GM18498 (cell line): ENCODE measurements at regions not wholly inside any gene's neighbourhood (a gene's known extent, or its start where the extent isn't known, plus 50 kb on each side); places are given as distances from the start of the nearest gene placed in this dataset.
"Not testable (repeated sequence)": the region's sequence is repeated elsewhere in the genome, so short reads cannot be mapped to it uniquely, and the experiment has no call there.

Source experiments
- ATAC-seq: cut with Tn5 transposase; IDR thresholded peaks from one replicate; pipeline ENCODE4 v1.9.1; 2021; ENCODE audit warnings: mild to moderate bottlenecking, moderate library complexity; ENCODE audit not compliant: unreplicated experiment

DNA sequence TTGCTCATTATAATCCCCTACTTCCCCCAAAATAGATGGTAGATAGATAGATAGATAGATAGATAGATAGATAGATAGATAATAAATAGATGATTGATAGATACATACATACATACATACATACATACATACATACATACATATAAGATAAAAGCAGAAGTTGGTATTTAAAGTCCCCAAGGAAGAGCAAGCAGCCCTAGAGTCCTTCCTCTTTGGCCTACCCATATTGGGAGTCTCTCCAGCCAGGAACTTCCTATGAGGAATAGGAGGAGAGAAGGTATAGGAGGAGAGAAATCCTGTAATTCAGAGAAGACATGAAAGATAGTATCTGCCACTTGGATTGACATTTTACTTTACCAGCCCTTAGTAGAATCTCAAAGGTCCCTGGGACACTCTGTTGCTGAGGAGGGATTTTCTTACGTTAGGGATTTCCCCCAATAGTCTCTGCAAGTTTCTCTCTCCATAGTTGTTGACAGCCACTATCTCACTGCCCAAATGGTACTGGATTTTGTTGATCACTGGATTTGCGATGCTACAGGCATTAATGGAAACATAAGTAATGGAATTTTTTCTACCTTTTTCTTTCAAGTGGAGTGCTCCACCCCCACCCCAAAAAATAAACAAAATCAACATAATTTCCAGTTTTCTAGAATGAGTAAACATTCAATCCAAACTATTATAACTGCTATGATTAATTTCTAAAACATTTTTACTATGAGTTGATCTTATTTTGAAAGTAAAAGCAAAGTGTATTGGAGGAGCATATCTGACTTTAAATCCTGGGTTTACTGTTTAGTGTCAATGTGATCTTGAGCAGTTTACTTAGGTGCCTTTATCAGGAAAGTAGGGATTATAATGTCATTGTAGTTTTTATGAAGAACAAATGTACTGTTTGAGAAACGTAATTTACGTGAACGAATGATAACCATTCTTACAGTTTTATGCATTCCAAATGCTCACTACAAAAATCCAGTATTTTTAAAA lies 93.2 kb upstream of the TNFSF4 start:
- no peak for ATAC-seq

DNA sequence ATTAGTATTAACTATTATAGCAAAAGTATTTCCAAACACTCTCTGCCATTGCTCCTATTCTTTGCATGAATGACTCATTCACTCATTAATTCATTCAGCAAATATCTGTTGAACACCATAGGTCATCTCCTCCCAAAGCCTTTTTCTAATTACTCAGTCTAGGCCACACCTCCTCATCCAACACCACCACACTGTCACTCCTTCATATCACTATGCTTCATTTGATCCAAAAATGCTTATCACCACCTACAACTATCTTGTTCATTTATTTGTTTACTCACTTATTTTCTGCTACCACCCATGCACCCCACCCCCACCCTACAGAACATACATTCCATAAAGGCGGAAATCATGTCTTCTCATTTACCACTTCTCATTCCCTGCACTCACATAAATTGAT lies 94.4 kb upstream of the TNFSF4 start:
- no peak for ATAC-seq

DNA sequence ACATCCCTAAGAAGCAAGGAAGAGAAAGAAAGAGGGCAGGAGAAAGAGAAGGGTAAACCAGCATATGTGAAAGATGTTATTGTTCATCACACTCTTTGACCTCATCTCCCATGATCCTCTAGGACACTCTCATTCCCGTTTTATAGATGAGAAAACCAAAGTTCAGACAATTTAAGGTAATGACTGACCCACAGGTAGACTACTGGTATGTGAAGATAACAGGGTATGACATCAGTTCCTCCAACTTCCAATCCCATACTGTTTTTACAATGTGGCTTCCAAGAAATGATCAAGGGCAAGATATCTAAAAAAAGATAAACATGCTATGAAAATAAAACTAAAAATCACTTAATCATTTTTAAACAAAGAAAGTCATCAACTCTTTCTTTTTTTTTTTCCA lies 95.2 kb upstream of the TNFSF4 start:
- no peak for ATAC-seq

DNA sequence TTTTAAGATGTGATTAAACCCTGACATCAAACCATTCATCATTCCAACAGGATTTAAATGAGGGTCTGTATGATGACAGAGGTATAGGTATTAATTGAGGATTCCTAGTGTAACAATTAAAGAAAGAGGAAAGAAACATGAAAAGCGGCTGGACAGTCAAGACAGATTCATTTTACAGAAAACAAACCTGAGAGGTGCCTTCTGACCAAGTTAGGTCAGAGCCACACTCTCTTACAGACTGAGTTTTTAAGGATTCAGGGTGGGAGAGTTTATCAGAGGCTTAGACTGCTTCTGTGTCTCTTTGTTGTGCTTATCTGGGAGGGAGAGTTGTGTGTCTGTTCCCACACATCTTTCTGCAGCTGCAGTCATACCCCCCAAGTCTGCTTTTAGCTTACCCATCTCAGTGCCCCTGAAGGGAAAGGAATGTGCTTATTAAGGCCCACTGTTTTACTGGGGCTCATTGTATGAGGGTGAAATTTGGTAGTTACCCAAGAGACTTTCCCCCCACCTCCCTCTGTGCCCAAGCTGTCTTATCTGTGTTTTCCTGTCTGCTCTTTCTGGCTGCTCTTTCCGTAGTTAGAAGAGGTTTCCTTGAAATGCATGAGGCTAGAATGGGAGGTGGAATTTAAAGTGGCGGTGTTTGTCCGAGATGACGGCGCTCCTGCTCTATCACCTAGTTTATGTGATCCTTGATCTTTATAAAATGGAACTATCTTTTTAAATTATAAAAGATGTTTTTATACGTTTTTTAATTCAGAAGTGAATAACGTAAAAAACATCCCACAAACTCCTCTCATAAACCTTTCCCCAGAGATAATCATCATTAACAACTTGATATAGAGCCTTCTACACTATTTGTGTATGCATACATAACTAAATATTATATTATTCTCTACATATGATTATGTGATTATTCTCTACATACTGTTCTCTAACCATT lies 96.0 kb upstream of the TNFSF4 start:
- ATAC-seq: no peak

DNA sequence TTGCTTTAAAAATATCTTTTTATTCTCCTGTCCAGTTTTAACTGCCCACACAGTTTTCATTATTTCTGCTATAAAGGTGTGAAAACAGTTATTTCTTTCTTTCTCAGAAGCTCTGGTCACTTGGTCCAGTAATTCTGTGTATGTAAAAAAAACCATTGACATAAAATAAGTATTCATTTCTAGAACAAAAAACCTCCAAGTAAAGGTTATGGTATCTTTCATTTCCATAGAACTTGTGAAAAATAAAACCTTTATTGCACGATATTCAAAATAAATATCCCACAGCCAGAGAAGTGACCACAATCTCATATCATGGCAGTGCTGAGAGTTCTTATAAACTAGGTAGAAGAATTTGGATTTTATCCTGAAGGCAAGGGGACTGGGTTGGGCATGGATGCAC lies 96.9 kb upstream of the TNFSF4 start:
- no peak for ATAC-seq

DNA sequence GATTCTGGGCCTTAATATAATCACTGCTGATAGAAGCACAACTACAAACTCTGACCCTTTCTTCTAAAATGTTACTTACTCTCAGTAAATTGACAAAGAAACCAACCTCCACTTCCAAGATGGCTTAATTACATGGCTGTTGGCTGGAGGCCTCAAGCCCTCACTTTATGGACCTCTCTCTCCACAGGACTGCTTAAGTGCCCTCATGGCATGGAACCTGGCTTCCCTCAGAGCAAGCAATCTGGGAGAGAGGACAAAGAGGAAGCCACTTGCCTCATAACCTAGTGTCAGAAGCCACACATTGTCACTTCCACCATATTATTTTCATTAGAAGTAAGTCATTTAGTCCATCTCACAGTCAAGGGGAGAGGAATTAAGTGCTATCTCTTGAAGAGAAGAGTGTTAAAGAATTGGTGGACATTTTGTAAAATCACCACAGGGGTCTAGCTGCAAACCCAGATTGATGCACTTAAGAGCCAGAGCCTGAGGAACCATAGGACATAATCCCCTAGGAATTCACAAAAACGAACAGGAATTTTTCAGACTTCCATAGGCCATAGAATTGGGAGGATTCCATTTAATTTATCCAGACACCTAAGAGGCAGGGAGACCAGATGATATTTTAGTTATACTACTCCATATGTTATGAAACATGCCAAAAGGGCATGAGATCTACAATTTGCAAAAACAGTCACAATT lies 97.5 kb upstream of the TNFSF4 start:
- ATAC-seq: no peak

DNA sequence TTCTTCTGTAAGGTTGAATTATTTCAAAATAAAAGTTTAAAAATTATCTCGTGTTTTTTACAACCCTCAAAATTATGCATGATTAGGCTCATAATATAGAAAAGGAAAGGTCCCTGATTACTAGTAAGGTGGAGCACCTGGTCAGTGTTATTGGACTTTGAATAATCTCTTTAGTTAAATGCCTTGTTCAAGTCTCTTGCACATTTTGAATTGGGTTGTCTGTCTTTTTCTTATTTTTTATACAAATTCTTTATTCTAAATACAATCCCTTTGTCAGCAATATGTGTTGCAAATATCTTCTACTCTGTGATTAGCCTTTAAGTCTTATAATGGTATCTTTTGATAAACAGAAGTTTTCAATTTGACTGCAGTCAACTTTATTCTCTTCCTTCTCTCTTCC lies 100.7 kb upstream of the TNFSF4 start:
- no peak for ATAC-seq

DNA sequence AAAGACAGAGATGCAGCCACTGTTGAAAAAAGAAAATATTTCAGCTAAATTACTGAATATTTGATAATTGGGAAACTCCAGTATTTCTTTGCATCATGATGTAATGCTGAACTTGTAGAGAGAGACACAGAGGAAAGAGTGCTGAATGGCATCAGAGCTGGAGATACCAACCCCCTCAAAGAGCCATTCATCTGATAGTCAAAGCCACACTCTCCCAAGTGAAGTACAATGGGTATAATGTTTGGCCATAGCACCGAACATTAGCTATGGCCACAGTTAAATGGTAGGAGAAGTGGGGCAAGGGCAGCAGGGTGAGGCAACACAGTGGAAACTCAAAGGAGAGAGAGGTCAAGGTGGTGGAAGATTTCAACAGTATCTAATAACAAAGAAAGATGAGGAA lies 107.5 kb upstream of the TNFSF4 start:
- ATAC-seq: no peak

DNA sequence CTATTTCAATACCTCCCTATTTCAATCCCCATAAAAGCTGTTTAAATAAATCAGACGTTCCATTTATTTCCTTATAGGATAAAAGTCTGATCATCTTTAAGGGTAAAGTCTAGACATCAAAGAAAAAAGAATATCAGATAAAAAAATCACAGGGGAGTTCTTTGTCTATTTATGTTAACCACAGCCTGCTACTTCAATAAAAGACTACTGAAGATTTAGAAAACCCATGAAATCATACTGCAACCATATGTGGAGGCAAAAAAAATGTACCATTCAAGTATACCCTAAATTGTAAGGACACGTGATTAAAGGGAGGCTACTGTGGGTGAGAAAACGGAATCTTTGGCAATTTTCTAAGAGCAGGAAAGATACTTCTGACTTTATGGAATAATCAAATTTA lies 108.2 kb upstream of the TNFSF4 start:
- ATAC-seq: no peak

DNA sequence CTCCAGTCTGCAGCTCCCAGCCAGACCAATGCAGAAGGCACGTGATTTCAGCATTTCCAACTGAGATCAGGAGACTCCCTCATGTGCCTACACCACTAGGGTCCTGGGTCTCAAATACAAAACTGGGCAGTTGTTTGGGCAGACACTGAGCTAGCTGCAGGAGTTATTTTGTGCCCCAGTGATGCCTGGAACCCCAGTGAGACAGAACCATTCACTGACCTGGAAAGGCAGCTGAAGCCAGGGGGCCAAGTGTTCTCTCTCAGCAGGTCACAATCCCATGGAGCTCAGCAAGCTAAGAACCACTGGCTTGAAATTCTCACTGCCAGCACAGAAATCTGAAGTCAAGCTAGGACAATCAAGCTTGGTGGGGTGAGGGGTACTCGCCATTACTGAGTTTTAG lies 111.7 kb upstream of the TNFSF4 start:
- ATAC-seq: no peak

DNA sequence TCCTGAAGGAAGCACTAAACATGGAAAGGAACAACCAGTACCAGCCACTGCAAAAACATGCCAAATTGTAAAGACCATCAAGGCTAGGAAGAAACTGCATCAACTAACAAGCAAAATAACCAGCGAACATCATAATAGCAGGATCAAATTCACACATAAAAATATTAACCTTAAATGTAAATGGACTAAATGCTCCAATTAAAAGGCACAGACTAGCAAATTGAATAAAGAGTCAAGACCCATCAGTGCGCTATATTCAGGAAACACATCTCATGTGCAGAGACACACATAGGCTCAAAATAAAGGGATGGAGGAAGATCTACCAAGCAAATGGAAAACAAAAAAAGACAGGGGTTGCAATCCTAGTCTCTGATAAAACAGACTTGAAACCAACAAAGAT lies 117.2 kb upstream of the TNFSF4 start:
- not testable (repeated sequence) for ATAC-seq

DNA sequence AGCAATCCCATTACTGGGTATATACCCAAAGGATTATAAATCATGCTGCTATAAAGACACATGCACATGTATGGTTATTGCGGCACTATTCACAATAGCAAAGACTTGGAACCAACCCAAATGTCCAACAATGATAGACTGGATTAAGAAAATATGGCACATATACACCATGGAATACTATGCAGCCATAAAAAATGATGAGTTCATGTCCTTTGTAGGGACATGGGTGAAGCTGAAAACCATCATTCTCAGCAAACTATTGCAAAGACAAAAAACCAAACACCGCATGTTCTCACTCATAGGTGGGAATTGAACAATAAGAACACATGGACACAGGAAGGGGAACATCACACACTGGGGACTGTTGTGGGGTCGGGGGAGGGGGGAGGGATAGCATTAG lies 120.9 kb upstream of the TNFSF4 start:
- ATAC-seq: not testable (repeated sequence)

DNA sequence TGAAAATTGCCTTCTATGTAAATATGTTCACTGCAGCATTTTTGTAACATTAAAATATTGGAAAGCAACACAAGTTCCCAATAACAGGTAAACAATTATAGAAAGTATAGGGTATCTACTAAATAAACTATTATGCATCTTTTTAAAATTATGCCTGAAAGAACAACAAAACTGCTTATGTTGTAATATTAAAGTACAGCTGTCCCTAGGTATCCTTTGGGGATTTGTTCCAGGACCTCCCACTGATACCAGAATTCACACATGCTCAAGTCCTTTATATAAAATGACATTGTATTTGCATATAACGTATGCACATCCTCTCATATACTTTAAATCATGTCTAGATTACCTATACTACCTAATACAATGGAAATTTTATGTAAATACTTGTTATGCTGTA lies 121.8 kb upstream of the TNFSF4 start:
- ATAC-seq: no peak

DNA sequence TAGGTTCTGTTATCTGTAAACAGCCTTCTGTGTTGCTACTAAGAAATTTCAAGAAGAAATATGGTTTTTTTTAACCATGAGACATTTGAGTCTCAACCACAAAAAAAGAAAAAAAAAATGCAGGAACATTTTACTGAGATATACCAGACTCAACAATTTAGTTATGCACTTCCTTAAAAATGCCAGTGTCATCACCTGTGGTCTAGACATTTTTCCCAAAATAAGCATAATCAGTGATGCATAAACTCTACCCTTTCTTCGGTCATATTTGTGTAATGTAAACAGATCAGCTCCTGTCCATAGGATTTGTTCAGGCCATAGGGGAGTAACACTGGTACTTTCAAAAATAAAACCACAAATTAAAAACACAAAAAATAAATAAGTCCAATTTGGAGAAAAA lies 122.6 kb upstream of the TNFSF4 start:
- ATAC-seq: no peak

DNA sequence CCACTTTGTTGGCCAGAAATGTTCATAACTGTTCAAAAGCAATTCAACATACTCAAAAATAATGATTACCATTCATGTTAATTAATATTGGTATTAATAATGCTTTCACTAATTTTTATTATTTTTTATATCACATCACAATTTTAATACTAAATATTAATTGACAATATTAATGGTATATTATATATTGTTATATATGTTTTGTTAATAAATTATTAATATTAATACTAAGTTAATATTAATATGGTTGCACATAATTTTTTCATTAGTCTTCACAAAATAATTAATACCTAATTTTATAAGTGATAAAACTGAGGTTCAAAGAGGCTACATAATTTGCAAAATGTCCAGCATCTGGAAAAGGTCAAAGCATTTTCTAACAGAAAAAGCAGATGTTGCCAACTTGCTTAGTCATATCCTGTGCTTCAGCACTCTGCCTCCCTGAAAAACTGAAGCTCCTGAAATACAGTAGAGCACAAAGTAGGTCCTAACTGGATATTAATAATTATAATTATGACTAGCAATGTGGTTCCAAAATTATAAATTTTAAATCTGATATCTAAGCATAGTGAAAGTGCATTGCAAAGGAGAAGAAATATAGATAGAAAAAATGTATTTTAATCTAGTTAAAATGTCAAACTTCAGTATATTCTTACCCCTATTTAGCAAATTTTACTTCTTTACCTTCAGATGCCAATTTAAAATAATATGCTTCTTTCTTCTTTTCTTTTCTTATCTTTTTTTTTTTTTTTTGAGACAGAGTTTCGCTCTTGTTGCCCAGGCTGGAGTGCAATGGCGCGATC lies 123.2 kb upstream of the TNFSF4 start:
- no peak for ATAC-seq

DNA sequence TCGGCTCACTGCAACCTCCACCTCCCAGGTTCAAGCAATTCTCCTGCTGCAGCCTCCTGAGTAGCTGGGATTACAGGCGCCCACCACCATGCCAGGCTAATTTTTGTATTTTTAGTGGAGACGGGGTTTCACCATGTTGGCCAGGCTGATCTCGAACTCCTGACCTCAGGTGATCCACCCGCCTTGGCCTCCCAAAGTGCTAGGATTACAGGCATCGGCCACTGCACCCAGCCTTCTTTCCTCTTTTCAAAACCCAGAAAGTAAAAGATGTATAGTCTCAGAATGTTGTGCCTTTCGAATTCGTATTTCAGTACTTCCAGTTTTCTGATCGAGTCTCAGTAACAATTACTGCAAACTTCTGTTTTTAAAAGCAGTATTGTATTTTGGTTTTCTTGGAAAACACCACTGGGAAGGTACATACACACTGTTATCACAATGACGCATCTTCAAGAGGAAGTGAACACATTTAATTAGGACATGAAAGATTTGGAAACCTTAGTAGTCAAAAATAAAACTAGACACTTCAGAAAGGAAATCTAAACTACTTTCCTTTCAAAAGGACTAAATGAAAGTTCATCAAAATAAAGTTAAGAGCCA lies 123.9 kb upstream of the TNFSF4 start:
- not testable (repeated sequence) for ATAC-seq

DNA sequence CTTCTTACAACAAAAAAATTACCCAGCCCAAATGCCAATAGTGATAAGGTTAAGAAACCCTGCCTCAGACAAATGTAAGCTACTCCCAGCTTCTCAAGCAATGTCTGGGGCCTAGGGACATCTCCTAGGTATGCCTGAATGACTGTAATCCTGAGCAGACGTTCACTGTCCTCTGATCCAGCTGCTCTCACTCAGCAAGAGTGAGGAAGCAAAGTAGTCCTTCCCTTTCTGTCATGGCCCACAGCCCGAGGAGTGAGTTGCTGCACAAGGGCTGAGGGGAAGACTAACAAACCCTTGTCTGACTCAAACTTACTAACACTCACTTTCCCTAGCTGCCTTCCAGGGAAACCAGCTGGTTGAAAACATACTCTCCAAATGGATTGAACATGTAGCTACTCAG lies 124.9 kb upstream of the TNFSF4 start:
- no peak for ATAC-seq

DNA sequence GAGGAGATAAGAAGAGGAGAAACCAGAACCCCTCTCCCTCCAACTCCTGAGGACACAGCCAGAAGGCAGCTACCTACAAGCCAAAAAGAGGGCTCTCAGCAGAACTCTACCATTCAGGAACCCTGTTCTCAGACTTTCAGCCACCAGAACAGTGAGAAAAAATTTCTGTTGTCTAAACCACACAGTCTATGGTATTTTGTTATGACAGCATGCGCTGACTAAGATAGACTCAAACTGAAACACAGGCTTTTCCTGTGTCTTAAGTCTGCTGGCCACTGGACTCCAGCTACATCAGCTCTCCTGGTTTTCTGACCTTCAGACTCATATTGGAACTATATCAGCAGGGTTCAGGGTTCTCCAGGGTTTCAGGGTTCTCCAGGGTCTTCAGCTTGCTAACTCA lies 126.5 kb upstream of the TNFSF4 start:
- ATAC-seq: peak; percentile 77

DNA sequence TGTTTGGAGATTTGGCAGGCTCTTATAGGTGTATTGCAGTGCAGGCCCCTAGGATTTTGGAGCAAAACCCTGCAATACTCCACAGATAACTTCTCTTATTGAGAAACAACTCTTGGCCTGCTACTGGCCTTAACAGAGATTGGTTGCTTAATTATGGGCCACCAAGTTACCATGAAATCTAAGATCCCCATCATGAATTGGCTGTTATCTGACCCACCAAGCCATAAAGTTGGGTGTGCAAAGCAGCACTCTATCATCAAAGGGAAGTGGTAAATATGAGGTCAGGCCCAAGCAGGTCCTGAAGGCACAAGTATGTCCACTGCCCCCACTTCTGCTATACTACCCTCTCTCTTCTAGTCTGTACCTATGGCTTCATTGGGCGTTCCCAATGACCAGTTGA lies 130.0 kb upstream of the TNFSF4 start:
- no peak for ATAC-seq

DNA sequence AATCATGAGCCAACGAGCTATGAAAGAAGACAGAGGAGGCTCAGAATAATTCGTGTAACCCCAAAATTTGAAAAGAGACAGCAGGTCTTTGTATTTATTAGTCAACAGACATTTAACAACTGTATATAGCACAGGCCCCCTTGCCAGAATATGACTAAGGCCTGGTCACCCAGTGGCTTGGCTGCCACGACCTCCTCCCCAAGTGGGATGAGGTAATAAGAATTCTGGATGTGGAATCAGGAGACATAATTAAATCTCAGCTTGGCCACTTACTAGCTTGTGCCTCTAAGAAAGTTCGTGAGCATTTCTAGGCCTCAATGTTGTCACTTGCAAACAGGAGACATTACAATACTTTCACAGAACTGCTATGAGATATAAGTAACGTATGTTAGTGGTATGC lies 134.2 kb upstream of the TNFSF4 start:
- no peak for ATAC-seq
